ENCODE measurements at regions not wholly inside any gene's neighbourhood (a gene's known extent, or its start where the extent isn't known, plus 50 kb on each side); places are given as distances from the start of the nearest gene placed in this dataset.

DNA sequence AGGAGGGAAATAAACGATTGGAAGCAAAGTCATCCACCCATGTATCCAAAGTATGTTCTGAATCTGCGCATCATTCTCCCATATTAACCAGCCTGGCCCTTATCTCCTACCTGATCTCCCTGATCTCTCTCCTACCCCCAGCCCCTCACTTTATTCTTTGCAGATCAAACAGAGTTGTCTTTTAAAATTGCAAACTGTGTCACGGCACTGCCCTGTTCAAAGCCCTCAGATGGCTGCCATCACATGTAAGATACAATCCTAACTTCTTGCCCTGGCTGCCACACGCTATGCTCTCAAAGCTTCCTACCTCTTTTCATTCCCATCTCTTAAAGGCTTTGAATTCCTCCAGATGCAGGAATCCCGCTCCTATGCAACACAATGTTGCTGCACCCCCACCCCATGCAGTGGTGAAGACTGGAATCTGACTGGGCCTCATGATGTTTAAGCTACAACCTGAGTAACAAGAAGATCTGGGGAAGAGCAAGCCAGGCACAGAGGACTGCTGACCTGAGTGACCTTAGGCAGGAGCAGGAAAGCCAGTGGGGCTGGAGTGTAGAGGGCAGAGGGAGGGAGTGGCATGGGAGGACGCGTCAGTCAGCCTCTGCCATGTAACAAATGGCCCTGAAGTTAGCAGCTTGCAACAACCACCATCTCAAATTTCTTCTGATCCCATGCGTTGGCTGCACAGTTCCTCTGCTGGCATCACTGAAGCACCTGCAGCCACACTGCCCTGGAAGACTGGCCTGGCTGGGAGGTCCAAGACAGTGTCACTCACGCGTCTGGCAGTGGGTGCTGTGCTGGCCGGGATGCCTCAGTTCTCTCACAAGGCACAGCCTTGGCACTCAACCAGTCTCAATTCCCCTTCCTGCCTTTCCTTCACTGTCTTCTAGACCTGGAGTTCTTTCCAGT, 382.8 kb downstream of the BCL11B start:
- TF ChIP-seq ZFX (IDR thresholded peaks at IDR 0.05) (no peak), CTCF (conservative IDR thresholded peaks at IDR 0.05) (no peak)
- no peak overlapping the region for H3K27ac ChIP-seq

GRCh38 chr14:98889836-98890185, 382.2 kb downstream of the BCL11B start:
- TF ChIP-seq ZFX (IDR thresholded peaks at IDR 0.05): no peak
- TF ChIP-seq CTCF (conservative IDR thresholded peaks at IDR 0.05): no peak
- no peak overlapping the region for H3K27ac ChIP-seq

DNA sequence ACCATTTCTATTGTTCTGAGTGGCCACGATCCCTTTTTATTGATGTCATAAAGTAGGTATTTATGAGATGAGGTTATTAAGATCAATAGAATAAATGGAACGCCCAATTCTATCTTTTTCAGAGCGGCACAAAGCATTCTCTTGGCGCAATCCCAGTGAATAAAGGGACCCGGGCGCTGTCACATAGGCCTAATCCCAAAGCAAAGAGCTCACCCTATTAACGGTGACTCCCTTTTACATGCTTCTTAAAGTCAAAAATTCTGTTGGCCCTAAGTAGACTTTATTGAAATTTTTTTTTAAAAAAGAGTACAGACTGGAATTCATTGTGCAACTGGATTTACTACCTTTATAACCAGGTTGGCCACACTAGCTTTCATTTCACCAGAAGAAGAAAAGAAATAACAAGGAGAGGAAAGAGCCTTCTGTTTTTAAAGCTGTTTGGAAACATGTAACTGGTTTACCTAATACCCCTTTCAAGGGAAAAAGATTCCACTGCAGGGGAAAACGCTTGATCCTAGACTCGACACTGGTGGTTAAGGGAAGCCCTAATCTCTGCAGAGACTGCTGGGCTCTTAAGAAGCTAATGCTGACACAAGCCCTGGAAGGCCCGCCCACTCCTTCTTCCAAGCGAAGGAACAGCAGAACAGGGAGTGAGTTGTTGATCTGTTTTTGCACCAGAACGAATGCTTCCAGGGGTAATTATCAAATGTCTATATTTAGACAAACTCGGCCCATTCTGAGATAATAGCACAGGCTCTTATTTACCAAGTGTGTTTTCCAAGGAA, 381.2 kb downstream of the BCL11B start:
- H3K27ac ChIP-seq: no peak overlapping the region
- TF ChIP-seq CTCF (conservative IDR thresholded peaks at IDR 0.05) (no peak), ZFX (IDR thresholded peaks at IDR 0.05) (no peak)

DNA sequence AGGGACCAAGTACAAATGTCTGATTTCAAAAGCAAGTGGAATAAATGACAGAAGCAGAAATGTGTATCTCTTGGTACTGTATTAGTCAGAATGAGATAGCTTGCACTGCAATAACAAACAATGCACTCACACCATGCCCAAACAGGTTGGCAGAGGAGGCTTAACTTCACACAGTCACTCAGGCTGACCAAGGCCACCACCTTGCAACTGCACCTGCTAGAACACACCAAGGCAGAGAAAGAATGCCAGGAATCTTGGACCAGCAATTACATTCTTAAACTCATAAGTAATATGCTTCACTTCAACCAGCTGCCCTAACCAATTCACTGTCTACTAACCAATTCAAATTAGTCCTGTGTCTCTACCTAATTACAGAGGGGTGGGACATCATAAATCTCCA, 378.3 kb downstream of the BCL11B start:
- TF ChIP-seq CTCF (conservative IDR thresholded peaks at IDR 0.05): no peak
- no peak overlapping the region for H3K27ac ChIP-seq

GRCh38 chr14:98894600-98894999, 377.4 kb downstream of the BCL11B start:
- H3K27ac ChIP-seq: no peak overlapping the region

DNA sequence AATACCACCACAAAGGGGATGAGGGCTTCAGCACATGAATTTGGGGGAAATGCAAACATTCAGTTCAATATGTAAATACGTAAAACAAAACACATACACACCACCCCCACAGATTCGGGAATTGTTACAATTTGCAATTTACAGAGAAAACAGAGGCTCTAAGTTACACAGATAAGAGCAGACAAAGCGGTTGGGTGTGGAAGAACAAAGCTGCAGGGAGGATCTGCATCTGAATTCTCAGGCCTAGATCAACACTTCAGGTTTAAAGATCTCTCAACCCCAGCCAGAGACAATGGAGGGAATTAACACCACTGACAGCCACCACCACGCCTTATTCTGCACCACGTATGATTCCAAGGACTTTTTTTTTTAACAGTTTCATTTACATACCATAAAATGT, 375.5 kb downstream of the BCL11B start:
- no peak for TF ChIP-seq ZFX (IDR thresholded peaks at IDR 0.05)
- TF ChIP-seq CTCF (conservative IDR thresholded peaks at IDR 0.05): no peak

More at GRCh38 chr14:98894600-98894999, 377.4 kb downstream of the BCL11B start:
- TF ChIP-seq CTCF (conservative IDR thresholded peaks at IDR 0.05) (no peak), ZFX (IDR thresholded peaks at IDR 0.05) (no peak)

More for the DNA sequence above, 375.5 kb downstream of the BCL11B start:
- no peak overlapping the region for H3K27ac ChIP-seq
